MCF 10A (cell line): ENCODE measurements at regions not wholly inside any gene's neighbourhood (a gene's known extent, or its start where the extent isn't known, plus 50 kb on each side); places are given as distances from the start of the nearest gene placed in this dataset.

ENCODE experiments used
- BruUV-seq: library from RNA; stranded (reverse); fragments of 400-500 nt; replicated peaks from 2 replicates; lab custom pipeline; 2021; lab: Mats Ljungman, UMichigan
- CTCF ChIA-PET: fragments of 300-600 bp; sonication (Branson Sonifier 250); formaldehyde crosslinking; extraction: SDS; loops from one replicate; lab custom pipeline; 2021; ENCODE audit warnings: antibody characterized with exemption, inconsistent platforms; lab: Yijun Ruan, JAX
- POLR2A ChIA-PET: fragments of 300-600, 350-650 bp; sonication (Branson Sonifier 250); formaldehyde crosslinking; extraction: SDS; loops from one replicate; lab custom pipeline; 2020; ENCODE audit warnings: antibody characterized with exemption, inconsistent platforms; lab: Yijun Ruan, JAX
- DNase-seq: peaks from one replicate; pipeline ENCODE4 v3.0.0-alpha.2; 2018; ENCODE audit not compliant: unreplicated experiment
- H3K27ac Mint-ChIP-seq: one replicate; pipeline ENCODE4 v1.8.0; 2022; ENCODE audit warnings: mild to moderate bottlenecking, low read depth, mixed read lengths; ENCODE audit not compliant: unreplicated experiment
- H3K27me3 Mint-ChIP-seq: one replicate; pipeline ENCODE4 v1.8.0; 2022; ENCODE audit warnings: mixed read lengths; ENCODE audit not compliant: insufficient read depth, unreplicated experiment
- H3K36me3 Mint-ChIP-seq: one replicate; pipeline ENCODE4 v1.8.0; 2022; ENCODE audit warnings: mild to moderate bottlenecking, moderate library complexity, mixed read lengths; ENCODE audit not compliant: insufficient read depth, unreplicated experiment
- H3K4me1 Mint-ChIP-seq: one replicate; pipeline ENCODE4 v1.8.0; 2022; ENCODE audit warnings: mixed read lengths; ENCODE audit not compliant: insufficient read depth, unreplicated experiment
- H3K4me3 Mint-ChIP-seq: one replicate; pipeline ENCODE4 v1.8.0; 2022; ENCODE audit warnings: mild to moderate bottlenecking, moderate library complexity, mixed read lengths; ENCODE audit not compliant: unreplicated experiment
- H3K9me3 Mint-ChIP-seq: one replicate; pipeline ENCODE4 v1.8.0; 2022; ENCODE audit warnings: mixed read lengths; ENCODE audit not compliant: unreplicated experiment
- CTCF ChIP-seq: fragments of 200-600 bp; IDR thresholded peaks from one replicate; pipeline ENCODE4 v1.8.0; 2022; ENCODE audit warnings: antibody characterized with exemption, mild to moderate bottlenecking; ENCODE audit not compliant: unreplicated experiment
- intact Hi-C: fragments of 100-400 bp; cut with micrococcal nuclease; formaldehyde crosslinking; loops from 2 replicates; pipeline ENCODE4 v1.14.1; 2022

GRCh38 chr9:11821306-11821975 lies 871.7 kb upstream of the TYRP1 start:
- DNase-seq: no peak
- ChIA-PET CTCF (no interaction called here), POLR2A (no interaction called here)
- no TSS peak for BruUV-seq
- peaks cover 34% of the 10 kb centered on the region for H3K27me3 Mint-ChIP-seq
- intact Hi-C loops: no loop called here
- H3K27ac Mint-ChIP-seq: no peak overlapping the region
- H3K4me1 Mint-ChIP-seq: no peaks in the 10 kb centered on the region
- no peak for TF ChIP-seq CTCF
- H3K9me3 Mint-ChIP-seq: no peaks in the 10 kb centered on the region
- H3K36me3 Mint-ChIP-seq: no peaks in the 10 kb centered on the region
- H3K4me3 Mint-ChIP-seq: no peak overlapping the region

- Mint-ChIP-seq H3K36me3 (no peaks in the 10 kb centered on the region), H3K4me1 (no peaks in the 10 kb centered on the region)
- POLR2A ChIA-PET: interaction anchor here (0.6 kb wide), 1 partner anchor 50 kb away, joined by 3 read pairs; no protein-coding TSS in a partner anchor
These were observed 865.0 kb upstream of the TYRP1 start for GRCh38 chr9:11828201-11828600.

GRCh38 chr9:11833056-11833455 lies 860.1 kb upstream of the TYRP1 start:
- Mint-ChIP-seq H3K36me3 (no peaks in the 10 kb centered on the region), H3K27me3 (no peaks in the 10 kb centered on the region), H3K9me3 (no peaks in the 10 kb centered on the region), H3K27ac (no peak overlapping the region), H3K4me1 (no peaks in the 10 kb centered on the region), H3K4me3 (no peak overlapping the region)
- BruUV-seq: no TSS peak
- no peak for TF ChIP-seq CTCF
- intact Hi-C loops: no loop called here
- ChIA-PET CTCF (no interaction called here), POLR2A (no interaction called here)
- DNase-seq: no peak

More at GRCh38 chr9:11828201-11828600, 865.0 kb upstream of the TYRP1 start:
- no peak for DNase-seq
- Mint-ChIP-seq H3K27ac (no peak overlapping the region), H3K4me3 (no peak overlapping the region), H3K27me3 (no peaks in the 10 kb centered on the region), H3K9me3 (no peaks in the 10 kb centered on the region)
- intact Hi-C loops: no loop called here
- no peak for TF ChIP-seq CTCF
- CTCF ChIA-PET: interaction anchor here (0.6 kb wide), 1 partner anchor 11 kb away, joined by 3 read pairs; no protein-coding TSS in a partner anchor
- no TSS peak for BruUV-seq

- Mint-ChIP-seq H3K4me1 (no peaks in the 10 kb centered on the region), H3K4me3 (no peak overlapping the region), H3K27me3 (peaks cover 21% of the 10 kb centered on the region), H3K27ac (no peak overlapping the region), H3K9me3 (no peaks in the 10 kb centered on the region), H3K36me3 (no peaks in the 10 kb centered on the region)
- BruUV-seq: no TSS peak
- CTCF ChIA-PET: interaction anchor here (0.6 kb wide), 1 partner anchor 52 kb away, joined by 3 read pairs; no protein-coding TSS in a partner anchor
- no peak for DNase-seq
- POLR2A ChIA-PET: no interaction called here
- TF ChIP-seq CTCF: no peak
- intact Hi-C loops: no loop called here
These were observed 824.4 kb upstream of the TYRP1 start for GRCh38 chr9:11868795-11869194.
